HG03280 (cell line): ENCODE measurements at regions not wholly inside any gene's neighbourhood (a gene's known extent, or its start where the extent isn't known, plus 50 kb on each side); places are given as distances from the start of the nearest gene placed in this dataset.
"Not testable (repeated sequence)": the region's sequence is repeated elsewhere in the genome, so short reads cannot be mapped to it uniquely, and the experiment has no call there.

Experiments used
- ATAC-seq: cut with Tn5 transposase; IDR thresholded peaks from one replicate; pipeline ENCODE4 v1.9.1; 2021; ENCODE audit warnings: mild to moderate bottlenecking, moderate library complexity; ENCODE audit not compliant: unreplicated experiment

DNA sequence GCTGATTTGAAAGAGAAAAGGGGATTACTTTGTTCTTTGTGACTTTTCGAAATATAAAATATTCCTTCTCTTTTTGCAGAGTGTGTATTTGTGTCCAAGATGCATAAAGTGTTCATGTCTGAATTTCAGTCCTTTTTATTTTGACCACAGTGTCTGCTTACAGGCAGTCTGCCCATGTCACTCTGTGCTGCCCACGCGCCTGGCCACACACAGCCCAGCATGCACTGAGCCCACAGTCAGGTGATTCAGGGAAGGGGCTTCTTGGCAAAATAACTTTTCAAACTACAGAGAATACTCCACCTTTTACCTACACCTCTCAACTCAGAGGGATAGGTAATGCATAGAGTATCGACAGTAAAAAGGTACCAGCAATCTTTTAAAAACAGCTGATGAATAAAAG is 142.5 kb upstream of the TRPC4 start:
- no peak for ATAC-seq

DNA sequence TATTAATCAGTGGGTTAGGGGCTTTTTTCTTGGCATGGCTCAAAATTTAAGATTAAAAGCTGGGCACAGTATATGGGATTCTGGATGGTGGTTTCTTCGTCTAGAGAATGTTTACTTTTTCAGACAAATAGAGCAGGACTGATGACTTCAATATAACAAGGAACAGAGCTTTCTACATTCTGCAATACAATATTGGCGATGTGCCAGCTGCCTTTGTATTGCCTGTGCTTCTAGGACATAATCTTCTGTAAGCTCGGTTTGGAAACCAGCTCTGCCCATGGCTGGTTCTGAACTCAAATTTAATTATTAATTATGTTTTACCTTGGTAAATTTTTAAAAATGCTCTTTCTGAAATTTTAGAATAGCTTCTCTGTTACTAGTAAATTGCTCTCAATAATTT is 139.1 kb upstream of the TRPC4 start:
- no peak for ATAC-seq

DNA sequence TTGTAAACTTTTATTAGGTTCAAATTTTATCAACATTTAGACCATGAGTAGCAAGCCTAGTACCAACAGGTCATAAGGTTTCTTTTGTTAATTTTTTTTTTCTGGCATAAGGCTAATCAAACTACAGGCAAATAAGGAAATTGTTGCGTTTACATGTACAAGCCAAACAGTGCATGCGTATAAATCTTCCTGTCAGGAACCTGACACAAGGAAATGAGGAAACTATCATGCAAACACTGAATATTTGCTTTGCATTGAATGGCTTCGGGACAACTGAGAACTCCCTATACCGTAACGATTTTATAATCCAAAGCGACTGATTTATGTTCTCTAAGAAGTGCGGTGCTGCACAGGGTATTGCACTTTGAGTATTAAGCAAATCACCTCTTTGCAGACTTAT is 133.0 kb upstream of the TRPC4 start:
- ATAC-seq, result no peak

- no peak for ATAC-seq
Measured at GRCh38 chr13:37997641-37998040, 128.1 kb upstream of the TRPC4 start.

DNA sequence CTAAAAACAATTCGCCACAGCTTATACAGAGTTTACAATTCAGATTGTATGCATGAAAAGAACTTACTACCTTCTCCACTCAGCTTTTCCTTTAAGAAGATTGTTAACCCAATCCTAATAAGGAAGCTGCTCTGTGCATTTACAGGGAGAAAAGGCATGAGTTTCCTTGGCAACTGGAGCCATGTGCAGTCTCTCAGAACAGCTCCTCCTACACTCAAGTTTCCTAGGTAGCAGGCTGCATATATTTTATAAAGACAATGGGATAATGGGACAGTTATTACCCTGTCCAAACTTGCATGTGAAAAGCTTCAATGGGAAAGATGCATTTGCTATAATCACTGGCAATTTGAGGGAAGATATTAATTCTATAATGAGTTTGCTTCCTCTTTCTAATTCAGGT is 125.5 kb upstream of the TRPC4 start:
- ATAC-seq, result no peak

- no peak for ATAC-seq
Measured at GRCh38 chr13:37986811-37987210, 117.2 kb upstream of the TRPC4 start.

DNA sequence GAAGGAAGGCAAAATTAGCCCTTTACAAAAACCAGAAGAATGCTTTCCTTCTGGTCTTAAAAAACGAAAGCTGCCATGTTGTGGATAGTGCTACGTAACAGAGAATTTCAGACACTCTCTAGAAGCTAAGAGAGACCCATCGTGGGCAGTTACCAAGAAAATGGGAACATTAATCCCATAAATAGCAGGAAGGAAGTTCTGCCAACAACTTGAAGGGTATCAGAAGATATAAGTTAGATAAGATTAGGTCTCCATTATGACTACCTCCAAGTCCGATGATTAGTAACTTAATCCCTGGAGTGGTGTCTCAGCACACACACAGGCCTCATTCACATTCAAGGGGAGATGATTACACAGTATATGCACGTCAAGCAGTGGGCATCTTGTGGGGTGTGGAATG is 115.7 kb upstream of the TRPC4 start:
- no peak for ATAC-seq

- ATAC-seq, result no peak
Measured at GRCh38 chr13:37984357-37984756, 114.8 kb upstream of the TRPC4 start.

DNA sequence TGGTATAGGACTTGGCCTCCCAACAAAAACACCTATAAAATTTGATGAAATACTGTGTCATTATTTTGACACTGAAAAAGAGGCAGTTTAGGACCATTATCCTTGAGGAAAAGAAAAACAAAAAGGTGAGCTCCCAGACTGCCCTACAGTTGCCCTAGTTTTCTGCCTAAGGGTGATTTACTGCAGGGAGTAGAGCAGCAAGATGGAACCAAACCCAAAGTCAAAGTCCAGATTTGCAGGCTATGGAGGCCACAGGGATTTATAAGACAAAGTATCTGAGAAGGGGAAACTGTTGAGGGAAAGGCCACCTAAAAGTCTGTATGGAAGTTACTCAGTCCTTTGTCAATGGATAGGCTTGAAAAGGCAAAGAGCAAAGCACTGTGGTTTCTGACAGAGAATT is 112.4 kb upstream of the TRPC4 start:
- no peak for ATAC-seq

- ATAC-seq, result no peak
Measured at GRCh38 chr13:37978680-37979079, 109.1 kb upstream of the TRPC4 start.

GRCh38 chr13:37968555-37968954 is 99.0 kb upstream of the TRPC4 start:
- no peak for ATAC-seq

GRCh38 chr13:37966266-37966665 is 96.7 kb upstream of the TRPC4 start:
- ATAC-seq, result no peak

DNA sequence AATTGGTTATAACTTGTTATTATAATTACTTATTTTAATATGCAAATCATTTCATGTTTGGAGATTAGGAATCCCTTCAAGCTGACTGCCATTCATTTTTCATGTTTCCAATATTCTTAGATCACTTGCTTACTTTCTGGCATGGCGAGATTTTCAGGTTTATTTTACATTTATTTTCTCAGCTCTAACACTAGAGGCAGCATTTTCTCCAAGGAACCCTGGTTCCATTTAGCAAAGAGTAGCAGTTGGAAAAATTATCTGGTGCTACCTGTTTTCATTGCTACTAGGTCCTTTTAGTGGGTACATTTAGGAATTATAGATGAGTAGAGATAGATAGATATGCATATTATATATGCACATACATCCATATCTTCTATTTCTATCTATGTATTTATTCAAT is 90.9 kb upstream of the TRPC4 start:
- ATAC-seq, result no peak

DNA sequence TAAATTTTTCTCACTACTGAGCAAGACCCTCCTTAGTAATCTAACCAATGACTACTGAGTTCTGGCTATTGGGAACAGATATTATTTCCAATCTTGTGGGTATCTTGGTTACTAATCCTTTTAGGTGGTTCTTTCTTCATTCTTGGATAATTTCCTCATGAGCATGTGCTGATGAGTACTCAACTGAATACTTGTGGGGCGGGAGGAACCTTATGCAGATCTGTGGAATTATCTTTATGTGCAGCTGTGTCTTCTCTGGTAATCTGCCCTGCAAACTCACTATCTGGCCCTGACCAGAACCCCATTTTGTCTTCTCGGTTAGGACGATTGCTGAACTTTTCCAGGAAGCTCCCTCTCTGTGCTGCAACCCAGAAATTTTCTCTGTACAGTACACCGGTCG is 89.7 kb upstream of the TRPC4 start:
- no peak for ATAC-seq

DNA sequence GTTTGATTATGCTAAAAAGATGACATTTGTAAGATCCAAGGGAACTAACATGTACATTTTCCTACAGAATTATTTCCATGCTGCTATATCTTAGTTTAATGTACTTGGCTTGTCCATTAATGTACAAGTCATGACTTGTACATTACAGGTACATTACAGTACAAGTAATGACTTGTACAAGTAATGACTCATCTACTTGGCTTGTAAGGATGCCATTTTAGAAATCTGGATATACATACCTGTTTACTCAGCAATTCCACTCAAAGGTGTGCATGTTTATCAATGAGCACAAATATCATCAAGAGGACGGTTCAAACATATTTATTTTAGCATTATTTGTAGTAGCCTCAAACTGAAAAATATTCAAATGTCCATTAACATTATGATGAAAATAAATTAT is 87.0 kb upstream of the TRPC4 start:
- no peak for ATAC-seq

DNA sequence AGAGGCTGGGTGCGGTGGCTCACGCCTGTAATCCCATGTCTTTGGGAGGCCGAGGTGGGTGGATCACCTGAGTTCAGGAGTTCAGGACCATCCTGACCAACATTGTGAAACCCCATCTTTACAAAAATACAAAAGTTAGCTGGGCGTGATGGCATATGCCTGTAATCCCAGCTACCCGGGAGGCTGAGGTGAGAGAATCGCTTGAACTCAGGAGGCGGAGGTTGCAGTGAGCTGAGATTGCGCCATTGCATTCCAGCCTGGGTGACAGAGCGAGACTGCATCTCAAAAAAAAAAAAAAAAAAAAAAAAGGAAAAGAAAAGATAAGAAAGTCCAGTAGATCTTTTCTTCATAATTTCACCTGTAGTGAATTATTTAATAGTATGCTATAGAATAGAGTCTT is 85.0 kb upstream of the TRPC4 start:
- ATAC-seq, result not testable (repeated sequence)

- no peak for ATAC-seq
Measured at GRCh38 chr13:37954191-37954590, 84.6 kb upstream of the TRPC4 start.

DNA sequence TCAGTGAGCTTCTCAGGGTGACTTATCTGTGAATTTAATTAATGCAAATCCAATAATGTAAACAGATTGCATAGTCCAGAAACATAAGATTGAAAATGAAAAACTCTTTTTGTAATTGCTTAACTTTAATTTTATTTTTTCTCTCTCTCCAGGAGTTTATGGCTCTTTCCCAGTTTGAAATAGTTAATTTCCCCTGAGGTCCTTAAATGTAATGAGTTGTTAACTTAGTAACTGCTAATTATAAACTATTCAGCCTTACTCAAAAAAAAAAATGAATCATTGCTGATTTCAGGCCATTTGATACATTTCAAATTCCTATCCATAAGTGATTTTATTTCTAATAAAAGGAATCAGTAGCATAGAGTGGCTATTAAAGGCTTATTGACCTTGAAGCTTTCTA is 84.1 kb upstream of the TRPC4 start:
- ATAC-seq, result no peak

GRCh38 chr13:37950016-37950415 is 80.4 kb upstream of the TRPC4 start:
- no peak for ATAC-seq

DNA sequence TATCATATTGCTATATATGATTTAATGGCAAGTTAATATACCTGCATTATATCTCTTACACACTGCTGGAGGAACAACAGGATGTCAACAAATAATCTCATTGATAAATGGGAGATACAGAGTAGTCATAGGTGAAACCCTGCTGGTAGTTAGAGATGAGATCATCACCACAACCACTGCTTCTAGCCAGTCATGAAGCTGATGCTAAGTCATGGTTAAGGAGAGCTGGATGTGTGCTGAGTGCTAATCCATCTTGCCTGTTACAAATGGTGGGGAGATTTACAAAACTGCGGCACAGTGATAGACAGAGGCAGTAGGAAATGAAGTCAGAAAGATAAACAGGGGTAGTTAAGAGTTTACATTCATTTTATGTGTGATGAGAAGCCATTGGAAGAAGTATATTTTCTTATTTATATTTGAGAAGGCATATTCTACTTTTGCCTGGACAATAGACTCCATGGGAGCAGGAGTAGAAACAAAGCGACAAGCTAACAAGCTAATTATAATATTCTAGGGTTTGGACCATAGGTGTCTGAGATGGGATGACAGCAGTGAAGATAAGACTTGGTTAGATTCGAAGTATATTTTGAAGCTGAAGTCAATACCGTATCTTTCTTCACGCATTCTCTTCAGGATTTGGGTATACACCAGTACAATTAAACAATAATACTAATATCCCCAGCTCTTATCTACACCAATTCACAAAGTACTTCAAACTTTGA is 78.0 kb upstream of the TRPC4 start:
- no peak for ATAC-seq

- no peak for ATAC-seq
Measured at GRCh38 chr13:37945651-37946575, 76.3 kb upstream of the TRPC4 start.

DNA sequence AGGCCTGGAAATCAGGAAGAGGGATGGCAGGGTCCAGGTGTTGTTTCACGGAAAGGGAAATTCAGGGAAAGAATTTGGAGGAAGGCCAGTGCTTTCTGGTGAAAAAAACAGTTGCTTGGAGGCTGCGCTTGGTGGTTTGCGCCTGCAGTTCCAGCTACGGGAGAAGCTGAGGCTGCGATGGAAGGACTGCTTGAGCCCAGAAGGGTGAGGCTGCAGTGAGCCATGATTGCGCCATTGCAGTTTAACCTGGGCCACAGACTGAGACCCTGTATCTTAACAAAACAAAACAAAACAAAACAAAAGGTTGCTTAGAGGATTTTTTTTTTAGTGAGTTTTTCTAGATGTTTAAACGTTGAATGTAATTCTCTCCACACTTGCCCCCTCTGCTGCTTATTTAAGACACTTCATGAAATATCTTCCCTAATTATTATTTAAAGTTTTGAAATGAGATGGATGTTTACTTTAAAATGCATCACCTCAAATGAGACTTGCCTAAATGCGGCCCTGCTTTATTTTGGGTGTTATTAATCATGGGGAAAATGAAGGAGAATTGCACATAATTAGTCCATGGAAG is 75.4 kb upstream of the TRPC4 start:
- no peak for ATAC-seq
